Psoas muscle (tissue), 7 donors: ENCODE measurements at regions not wholly inside any gene's neighbourhood (a gene's known extent, or its start where the extent isn't known, plus 50 kb on each side); places are given as distances from the start of the nearest gene placed in this dataset.

Source experiments
- ATAC-seq, 4 donors: fragments of 200-7000 bp; cut with Tn5 transposase; one replicate each; pipeline ENCODE4 v1.9.1; 2020; ENCODE audit warnings: moderate library complexity in 3 of 4, mild to moderate bottlenecking in 2 of 4
- DNase-seq, 2 donors: peaks; one replicate each; pipeline ENCODE4 v3.0.0-alpha.2; 2020
- H3K27ac ChIP-seq: fragments of 200-600 bp; one replicate; pipeline ENCODE4 v1.8.0; 2022
- H3K27me3 ChIP-seq, 3 donors: fragments of 200-600 bp in 1 of 3; one replicate each; pipeline versions ENCODE4 v1.6.1 to v1.8.0; 2013 to 2022; ENCODE audit warnings: low read length in 2 of 3, mild to moderate bottlenecking in 2 of 3, moderate library complexity in 1 of 3; ENCODE audit not compliant: insufficient read depth in 3 of 3
- H3K36me3 ChIP-seq, 2 donors: fragments of 200-600 bp in 1 of 2; one replicate each; pipeline versions ENCODE4 v1.6.1 to v1.8.0; 2013 to 2022; ENCODE audit warnings: low read depth in 1 of 2, mild to moderate bottlenecking in 1 of 2, moderate library complexity in 1 of 2; ENCODE audit not compliant: insufficient read depth in 1 of 2
- H3K4me1 ChIP-seq: fragments of 200-600 bp; one replicate; pipeline ENCODE4 v1.8.0; 2022
- H3K4me3 ChIP-seq: fragments of 200-600 bp; one replicate; pipeline ENCODE4 v1.8.0; 2022; ENCODE audit warnings: mild to moderate bottlenecking
- H3K9me3 ChIP-seq: fragments of 200-600 bp; one replicate; pipeline ENCODE4 v1.8.0; 2022
- WGBS, 3 donors: extraction: QIAGEN DNeasy Blood & Tissue Kit; methylation state at CpG; one replicate each; pipeline versions ENCODE4 v1.1.6 to v1.1.7; 2013; 5-methylcytosine and 5-hydroxymethylcytosine counted together
- intact Hi-C, 2 donors: fragments of 100-400 bp; cut with DNase I; formaldehyde crosslinking; loops; one replicate each; pipeline versions ENCODE4 v1.11.0 to v1.14.2; 2022
- TF ChIP-seq, protein P1 (sequence below): fragments of 200-600 bp; IDR thresholded peaks from one replicate; pipeline ENCODE4 v1.8.0; 2022; ENCODE audit warnings: antibody characterized with exemption
- donor health status: healthy with polysubstance abuse.
- donor health status: DM: no; HTN: no; CAD: no; lungs with moderate emphysema.
- donor health status: Bipolar disorder and iron deficiency.
- donor health status: healthy.
- donor health status: DM: yes; HTN: yes; CAD: no.
- donor health status: DM: no; HTN: no; CAD: no.
- donor health status: DM: yes; HTN: yes; CAD: no.

DNA sequence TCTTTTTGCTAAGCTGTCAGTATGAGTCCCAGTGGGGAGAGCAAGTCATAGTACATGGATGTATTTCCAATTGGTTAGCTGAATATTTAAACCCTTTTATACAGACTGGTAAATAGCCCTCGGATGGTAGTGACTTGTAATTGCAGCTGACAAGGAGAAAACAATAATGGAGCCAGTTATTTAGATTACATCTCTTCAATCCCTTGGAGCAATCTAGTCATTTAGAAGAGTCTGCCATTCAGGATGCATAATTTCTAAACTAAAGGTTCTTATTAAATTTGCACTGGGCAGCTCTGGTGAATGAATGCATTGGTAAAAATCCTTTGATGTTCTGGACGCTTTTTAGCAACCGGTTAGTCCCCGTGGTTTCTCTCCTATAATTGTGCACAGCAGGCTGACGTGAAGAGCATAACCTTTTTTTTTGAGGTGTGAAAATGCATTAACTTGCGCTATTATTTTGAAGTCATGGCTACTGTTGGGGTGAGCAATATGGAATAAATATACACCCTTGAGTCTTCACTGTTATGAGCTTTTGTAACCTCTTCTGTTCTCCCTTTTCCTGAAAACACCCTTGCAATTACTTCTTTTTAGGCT is 158.6 kb upstream of the CD180 start:
- DNase-seq (no peak), ATAC-seq (no peak)
- no peaks in the 10 kb centered on the region for H3K36me3 ChIP-seq
- intact Hi-C loops: no loop called here
- H3K27me3 ChIP-seq: peaks cover 0 to 2% (median 0%) of the 10 kb centered on the region in 3 donors
- WGBS, 3 donors: 78 to 85% (median 80%) methylated on average over 6 of the region's 6 CpGs
- H3K4me3 ChIP-seq: no peak overlapping the region
- no peaks in the 10 kb centered on the region for H3K4me1 ChIP-seq
- no peaks in the 10 kb centered on the region for H3K9me3 ChIP-seq
- TF ChIP-seq, protein P1, sequence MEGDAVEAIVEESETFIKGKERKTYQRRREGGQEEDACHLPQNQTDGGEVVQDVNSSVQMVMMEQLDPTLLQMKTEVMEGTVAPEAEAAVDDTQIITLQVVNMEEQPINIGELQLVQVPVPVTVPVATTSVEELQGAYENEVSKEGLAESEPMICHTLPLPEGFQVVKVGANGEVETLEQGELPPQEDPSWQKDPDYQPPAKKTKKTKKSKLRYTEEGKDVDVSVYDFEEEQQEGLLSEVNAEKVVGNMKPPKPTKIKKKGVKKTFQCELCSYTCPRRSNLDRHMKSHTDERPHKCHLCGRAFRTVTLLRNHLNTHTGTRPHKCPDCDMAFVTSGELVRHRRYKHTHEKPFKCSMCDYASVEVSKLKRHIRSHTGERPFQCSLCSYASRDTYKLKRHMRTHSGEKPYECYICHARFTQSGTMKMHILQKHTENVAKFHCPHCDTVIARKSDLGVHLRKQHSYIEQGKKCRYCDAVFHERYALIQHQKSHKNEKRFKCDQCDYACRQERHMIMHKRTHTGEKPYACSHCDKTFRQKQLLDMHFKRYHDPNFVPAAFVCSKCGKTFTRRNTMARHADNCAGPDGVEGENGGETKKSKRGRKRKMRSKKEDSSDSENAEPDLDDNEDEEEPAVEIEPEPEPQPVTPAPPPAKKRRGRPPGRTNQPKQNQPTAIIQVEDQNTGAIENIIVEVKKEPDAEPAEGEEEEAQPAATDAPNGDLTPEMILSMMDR: no peak
- H3K27ac ChIP-seq: no peak overlapping the region

DNA sequence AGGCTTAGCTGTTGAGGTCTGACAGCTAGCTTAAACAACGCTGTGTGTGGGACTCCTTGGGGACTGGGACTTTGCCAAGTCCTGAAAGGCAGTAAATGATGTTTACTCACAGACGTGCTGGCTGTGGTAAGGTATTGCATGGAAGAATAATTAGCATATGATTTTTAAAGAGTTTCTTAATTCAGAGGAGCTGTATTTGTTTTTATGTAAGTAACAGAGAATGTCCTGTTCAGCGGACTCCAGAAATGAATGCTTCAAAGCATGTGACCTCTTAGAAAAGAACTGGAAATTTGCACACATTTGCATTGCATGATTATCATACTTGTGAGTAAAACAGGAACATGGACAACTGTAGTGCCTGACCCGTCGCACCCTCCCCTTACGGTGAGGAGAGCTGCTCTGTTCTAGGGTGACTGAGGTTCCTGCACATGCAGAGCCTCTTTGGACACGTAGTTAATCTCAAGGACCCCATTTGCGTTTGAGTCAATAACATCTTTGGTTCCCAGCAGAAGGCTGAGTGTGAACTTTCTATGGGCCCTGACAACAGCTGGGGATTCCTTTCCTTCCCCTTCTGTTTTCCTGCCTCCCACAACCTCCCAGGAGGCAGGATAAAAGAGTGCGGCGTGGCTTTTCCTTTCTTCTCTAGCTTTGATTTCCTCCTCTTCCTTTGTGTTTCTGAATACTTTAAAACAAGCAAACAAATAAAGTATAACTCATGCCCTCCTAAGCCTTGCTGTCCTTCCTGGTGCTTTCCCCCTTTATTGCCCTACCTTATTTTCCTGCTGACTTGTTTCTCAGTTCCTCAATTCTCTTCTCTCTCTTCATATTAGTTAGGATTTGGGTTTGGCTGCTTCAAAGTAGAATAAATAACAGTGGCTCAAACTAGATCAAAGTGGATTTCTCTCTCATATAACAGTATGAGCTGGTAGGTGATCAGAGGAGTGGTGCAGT is 157.2 kb upstream of the CD180 start:
- H3K36me3 ChIP-seq: no peaks in the 10 kb centered on the region

DNA sequence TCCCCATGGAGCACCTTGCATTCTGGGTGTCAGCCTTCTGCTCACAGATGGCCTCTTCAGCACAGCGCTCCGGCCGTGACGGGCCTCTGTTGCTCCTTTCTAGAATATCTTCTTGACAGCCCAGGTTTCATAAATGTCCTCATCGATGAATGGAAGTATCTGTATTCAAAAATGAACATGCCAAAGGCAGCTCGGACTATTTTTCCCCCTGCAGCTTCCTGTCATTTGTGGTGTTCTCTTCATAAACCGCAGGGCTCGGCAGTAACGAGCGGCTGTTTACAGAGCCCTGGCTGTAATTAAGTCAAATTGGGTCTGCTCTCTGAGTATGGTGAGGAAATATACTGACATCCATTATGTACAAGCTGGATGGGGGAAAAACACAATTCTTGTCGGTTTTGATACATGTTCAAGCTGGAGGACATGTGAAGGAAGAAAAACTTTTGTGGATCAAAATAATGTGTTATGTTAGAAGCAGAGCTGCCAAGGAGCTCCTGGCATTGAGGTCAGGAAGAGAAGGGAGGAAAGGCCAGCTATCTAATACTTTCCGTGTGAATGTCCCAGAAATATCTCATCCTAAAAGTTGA is 154.1 kb upstream of the CD180 start:
- Histone ChIP-seq H3K9me3 (no peaks in the 10 kb centered on the region), H3K27me3 (no peaks in the 10 kb centered on the region), H3K4me3 (no peak overlapping the region), H3K27ac (no peak overlapping the region), H3K4me1 (no peaks in the 10 kb centered on the region), H3K36me3 (no peaks in the 10 kb centered on the region)
- no peak for ATAC-seq
- DNase-seq: peak in 1 of 2 donors; percentile 48
- TF ChIP-seq, protein P1: no peak
- intact Hi-C loops: no loop called here
- 65 to 69% (median 66%) methylated on average over 12 of the region's 12 CpGs for WGBS, 3 donors

More for the DNA sequence above, 157.2 kb upstream of the CD180 start:
- intact Hi-C loops: no loop called here
- Histone ChIP-seq H3K27me3 (peaks cover 0 to 2% (median 0%) of the 10 kb centered on the region in 3 donors), H3K4me3 (no peak overlapping the region), H3K27ac (no peak overlapping the region), H3K9me3 (no peaks in the 10 kb centered on the region), H3K4me1 (no peaks in the 10 kb centered on the region)
- TF ChIP-seq, protein P1: no peak
- DNase-seq (no peak), ATAC-seq (no peak)
- 47 to 58% (median 56%) methylated on average over 10 of the region's 10 CpGs for WGBS, 3 donors

DNA sequence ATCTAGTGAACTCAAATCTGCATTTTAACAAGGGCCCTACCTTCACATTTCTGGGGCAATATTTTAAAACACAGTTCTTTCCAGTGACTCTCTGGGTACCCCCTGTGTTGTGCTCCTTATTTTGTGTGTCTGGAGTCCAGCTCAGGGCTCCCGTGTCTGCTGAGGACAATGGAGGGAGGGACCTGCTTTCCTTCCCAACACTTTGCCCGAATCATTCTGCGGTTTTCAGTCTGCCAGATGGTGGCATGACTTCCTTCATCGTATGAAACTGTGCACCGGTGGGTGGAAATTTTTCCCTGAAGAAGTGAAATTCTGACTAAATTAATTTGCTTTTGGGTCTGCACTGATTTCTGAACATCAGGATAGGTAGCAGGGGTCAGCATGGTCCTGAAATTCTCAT is 153.6 kb upstream of the CD180 start:
- H3K4me3 ChIP-seq: no peak overlapping the region
- DNase-seq: no peak
- no peaks in the 10 kb centered on the region for H3K27me3 ChIP-seq
- H3K9me3 ChIP-seq: no peaks in the 10 kb centered on the region
- no peaks in the 10 kb centered on the region for H3K36me3 ChIP-seq
- TF ChIP-seq, protein P1: no peak
- intact Hi-C loops: no loop called here
- 62 to 72% (median 65%) methylated on average over 5 of the region's 5 CpGs for WGBS, 3 donors
- H3K27ac ChIP-seq: no peak overlapping the region
- no peaks in the 10 kb centered on the region for H3K4me1 ChIP-seq
- no peak for ATAC-seq
